Parathyroid adenoma (tissue), 2 donors: ENCODE measurements at regions not wholly inside any gene's neighbourhood (a gene's known extent, or its start where the extent isn't known, plus 50 kb on each side); places are given as distances from the start of the nearest gene placed in this dataset.

Source experiments
- H2AFZ ChIP-seq: fragments of 300-600 bp; sonication (generic); one replicate; pipeline ENCODE4 v1.7.0; 2017; ENCODE audit warnings: antibody characterized with exemption, mild to moderate bottlenecking
- H3K27ac ChIP-seq: fragments of 300-600 bp; sonication (generic); one replicate; pipeline ENCODE4 v1.7.0; 2017
- H3K27me3 ChIP-seq: fragments of 300-600 bp; sonication (generic); one replicate; pipeline ENCODE4 v1.7.0; 2017; ENCODE audit warnings: low read length; ENCODE audit not compliant: control insufficient read depth, insufficient read depth
- H3K36me3 ChIP-seq: fragments of 300-600 bp; sonication (generic); one replicate; pipeline ENCODE4 v1.7.0; 2017; ENCODE audit warnings: low read length; ENCODE audit not compliant: control insufficient read depth, insufficient read depth
- H3K4me1 ChIP-seq: fragments of 300-600 bp; sonication (generic); one replicate; pipeline ENCODE4 v1.7.0; 2017; ENCODE audit warnings: control low read depth
- H3K4me2 ChIP-seq: fragments of 300-600 bp; sonication (generic); one replicate; pipeline ENCODE4 v1.7.0; 2017; ENCODE audit warnings: low read length
- H3K4me3 ChIP-seq: fragments of 300-600 bp; sonication (generic); one replicate; pipeline ENCODE4 v1.7.0; 2017; ENCODE audit warnings: low read depth, low read length
- H3K79me2 ChIP-seq: fragments of 300-600 bp; sonication (generic); one replicate; pipeline ENCODE4 v1.7.0; 2017; ENCODE audit warnings: control low read depth
- H3K9ac ChIP-seq: fragments of 300-600 bp; sonication (generic); one replicate; pipeline ENCODE4 v1.7.0; 2017; ENCODE audit warnings: mild to moderate bottlenecking
- H3K9me3 ChIP-seq: fragments of 300-600 bp; sonication (generic); one replicate; pipeline ENCODE4 v1.7.0; 2017; ENCODE audit warnings: low read length; ENCODE audit not compliant: control insufficient read depth
- CTCF ChIP-seq: fragments of 300-600 bp; sonication (generic); IDR thresholded peaks from one replicate; pipeline ENCODE4 v1.7.0; 2017; ENCODE audit warnings: antibody characterized with exemption, mild to moderate bottlenecking
- donor health status: primary hyperparathyroidism.

DNA sequence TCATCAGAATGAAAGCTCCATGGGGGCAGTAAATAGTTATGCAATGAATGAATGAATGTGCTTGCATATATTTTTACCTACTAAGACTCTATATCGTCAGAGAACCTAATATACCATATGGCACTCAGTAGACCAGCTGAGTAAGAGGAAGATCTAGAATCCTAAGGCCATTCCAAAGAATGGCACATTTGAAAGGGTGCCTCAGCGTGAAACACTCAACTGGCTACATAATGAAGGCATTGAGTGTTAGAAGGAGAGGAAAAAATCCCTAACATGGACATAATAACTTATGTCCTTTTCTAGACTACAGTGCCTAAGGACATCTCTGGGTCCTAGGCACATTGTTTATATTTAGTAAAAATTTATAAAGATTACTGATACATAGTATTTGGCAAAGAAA lies 61.7 kb upstream of the ARID2 start:
- no peak for TF ChIP-seq CTCF
- Histone ChIP-seq H3K27ac (no peak overlapping the region), H3K27me3 (no peaks in the 10 kb centered on the region), H2AFZ (no peak overlapping the region), H3K36me3 (no peaks in the 10 kb centered on the region), H3K79me2 (no peaks in the 10 kb centered on the region), H3K9me3 (no peaks in the 10 kb centered on the region), H3K4me1 (no peaks in the 10 kb centered on the region), H3K4me3 (no peak overlapping the region), H3K9ac (no peak overlapping the region), H3K4me2 (no peak overlapping the region)

- H3K4me2 ChIP-seq = no peak overlapping the region
- no peaks in the 10 kb centered on the region for H3K79me2 ChIP-seq
- no peaks in the 10 kb centered on the region for H3K9me3 ChIP-seq
- no peaks in the 10 kb centered on the region for H3K4me1 ChIP-seq
- H3K9ac ChIP-seq = no peak overlapping the region
- no peak overlapping the region for H3K27ac ChIP-seq
- no peak overlapping the region for H3K4me3 ChIP-seq
- TF ChIP-seq CTCF = no peak
- no peak overlapping the region for H2AFZ ChIP-seq
- H3K36me3 ChIP-seq = no peaks in the 10 kb centered on the region
- H3K27me3 ChIP-seq = no peaks in the 10 kb centered on the region
Observed at GRCh38 chr12:45668641-45669040, 60.9 kb upstream of the ARID2 start.

- Histone ChIP-seq H3K36me3 (no peaks in the 10 kb centered on the region), H3K9me3 (no peaks in the 10 kb centered on the region), H3K4me1 (no peaks in the 10 kb centered on the region), H2AFZ (no peak overlapping the region), H3K9ac (no peak overlapping the region), H3K79me2 (no peaks in the 10 kb centered on the region), H3K27ac (no peak overlapping the region), H3K4me2 (no peak overlapping the region), H3K27me3 (no peaks in the 10 kb centered on the region), H3K4me3 (no peak overlapping the region)
- TF ChIP-seq CTCF = no peak
Observed at GRCh38 chr12:45669093-45669492, 60.4 kb upstream of the ARID2 start.

DNA sequence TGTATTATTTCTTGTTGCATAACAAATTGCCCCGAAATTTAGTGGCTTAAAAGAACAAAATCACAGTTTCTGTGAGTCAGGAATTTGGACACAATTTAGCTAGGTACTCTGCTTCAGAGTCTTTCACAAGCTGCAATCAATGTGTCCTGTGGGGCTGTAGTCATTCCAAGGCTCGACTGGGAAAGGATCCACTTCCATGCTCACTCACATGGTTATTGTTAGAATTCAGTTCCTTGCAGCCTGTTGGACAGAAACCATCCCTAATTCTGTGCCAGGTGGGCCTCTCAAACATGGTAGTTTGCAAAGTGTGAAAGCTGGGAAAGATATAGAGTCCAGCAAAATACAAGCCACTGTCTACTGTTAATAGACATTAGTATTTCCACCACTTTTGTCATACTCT lies 59.7 kb upstream of the ARID2 start:
- no peaks in the 10 kb centered on the region for H3K27me3 ChIP-seq
- H3K4me1 ChIP-seq = no peaks in the 10 kb centered on the region
- no peak overlapping the region for H2AFZ ChIP-seq
- no peaks in the 10 kb centered on the region for H3K9me3 ChIP-seq
- no peak for TF ChIP-seq CTCF
- no peak overlapping the region for H3K27ac ChIP-seq
- no peak overlapping the region for H3K9ac ChIP-seq
- no peaks in the 10 kb centered on the region for H3K36me3 ChIP-seq
- no peaks in the 10 kb centered on the region for H3K79me2 ChIP-seq
- no peak overlapping the region for H3K4me2 ChIP-seq
- H3K4me3 ChIP-seq = no peak overlapping the region

DNA sequence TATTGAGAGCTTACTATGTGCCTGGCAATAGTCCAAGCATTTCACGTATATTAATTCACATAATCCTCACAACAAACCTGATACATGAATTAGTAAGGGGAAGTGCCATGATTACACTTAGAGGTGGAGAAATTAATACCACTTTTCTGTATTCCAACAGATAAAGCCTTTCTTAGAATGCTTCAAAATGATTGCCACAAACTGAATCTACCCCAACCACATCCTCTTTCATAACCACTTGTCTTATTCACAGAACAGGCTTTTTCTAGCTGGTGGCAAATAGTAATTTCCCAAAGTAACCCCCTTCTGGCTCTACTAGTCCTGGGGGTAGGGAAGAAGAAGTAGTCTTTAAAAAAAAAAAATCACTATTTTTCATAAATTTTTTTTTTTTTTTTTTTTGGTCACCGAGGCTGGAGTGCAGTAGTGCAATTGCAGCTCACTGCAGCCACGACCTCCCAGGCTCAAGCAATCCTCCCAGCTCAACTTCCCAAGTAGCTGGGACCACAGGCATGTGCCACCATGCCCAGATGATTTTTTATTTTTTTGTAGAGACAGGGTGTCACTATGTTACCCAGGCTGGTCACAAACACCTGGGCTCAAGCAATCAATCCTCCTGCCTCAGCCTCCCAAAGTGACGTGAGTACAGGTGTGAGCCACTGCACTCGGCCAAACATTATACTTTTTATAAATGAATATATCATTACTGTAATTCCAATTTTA lies 59.0 kb upstream of the ARID2 start:
- H3K4me3 ChIP-seq = no peak overlapping the region
- H3K9me3 ChIP-seq = no peaks in the 10 kb centered on the region
- no peak for TF ChIP-seq CTCF
- H3K9ac ChIP-seq = no peak overlapping the region
- H3K27me3 ChIP-seq = no peaks in the 10 kb centered on the region
- H3K27ac ChIP-seq = no peak overlapping the region
- H2AFZ ChIP-seq = no peak overlapping the region
- no peaks in the 10 kb centered on the region for H3K4me1 ChIP-seq
- H3K79me2 ChIP-seq = no peaks in the 10 kb centered on the region
- H3K4me2 ChIP-seq = no peak overlapping the region
- H3K36me3 ChIP-seq = no peaks in the 10 kb centered on the region
